Embryonic facial prominence (tissue), 1 donor: ENCODE measurements at regions not wholly inside any gene's neighbourhood (a gene's known extent, or its start where the extent isn't known, plus 50 kb on each side); places are given as distances from the start of the nearest gene placed in this dataset.
"Not testable (repeated sequence)": the region's sequence is repeated elsewhere in the genome, so short reads cannot be mapped to it uniquely, and the experiment has no call there.

Experiments used
- DNase-seq: peaks from one replicate; pipeline ENCODE4 v3.0.0-alpha.2; 2016; ENCODE audit errors: extremely low spot score

DNA sequence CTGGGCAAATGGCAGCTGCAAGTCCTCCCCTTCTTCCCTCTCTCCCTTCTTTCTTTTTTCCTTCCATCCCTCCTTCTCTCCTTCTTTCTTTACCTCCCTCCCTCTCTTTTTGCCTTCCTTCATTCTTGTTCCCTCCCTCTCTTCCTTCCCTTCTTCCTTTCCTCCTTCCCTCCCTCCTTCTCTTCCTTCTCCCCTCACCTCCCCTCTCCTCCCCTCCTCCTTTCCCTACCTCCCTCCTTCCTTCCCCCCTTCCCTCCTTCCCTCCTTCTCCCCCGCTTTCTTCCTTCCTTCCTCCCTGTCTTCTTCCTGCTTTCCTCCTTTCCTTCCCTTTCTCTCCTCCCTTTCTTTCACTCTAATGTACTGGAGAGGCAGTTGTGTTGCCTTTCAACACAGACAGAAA is 110.8 kb upstream of the SALL1 start:
- DNase-seq = no peak

GRCh38 chr16:51255349-51255972 is 104.4 kb upstream of the SALL1 start:
- DNase-seq = no peak

GRCh38 chr16:51254390-51254789 is 103.3 kb upstream of the SALL1 start:
- not testable (repeated sequence) for DNase-seq

DNA sequence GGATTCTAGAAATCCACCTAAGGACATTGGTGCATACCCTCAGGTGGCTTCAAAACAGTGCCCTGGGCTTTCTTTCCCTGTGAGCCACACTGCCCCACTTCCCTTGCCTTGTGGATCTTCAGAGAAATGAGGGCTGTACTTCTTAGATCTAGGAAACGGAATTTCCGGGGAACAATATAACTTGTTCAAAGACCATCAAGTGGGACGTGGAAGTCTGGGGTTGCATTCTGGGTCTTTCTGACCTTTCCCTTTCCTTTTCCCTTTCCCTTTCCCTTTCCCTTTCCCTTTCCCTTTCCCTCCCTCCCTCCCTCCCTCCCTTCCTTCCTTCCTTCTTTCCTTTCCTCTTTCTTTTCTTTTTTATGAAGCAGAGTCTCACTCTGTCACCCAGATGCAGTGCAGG is 97.1 kb upstream of the SALL1 start:
- DNase-seq = no peak

DNA sequence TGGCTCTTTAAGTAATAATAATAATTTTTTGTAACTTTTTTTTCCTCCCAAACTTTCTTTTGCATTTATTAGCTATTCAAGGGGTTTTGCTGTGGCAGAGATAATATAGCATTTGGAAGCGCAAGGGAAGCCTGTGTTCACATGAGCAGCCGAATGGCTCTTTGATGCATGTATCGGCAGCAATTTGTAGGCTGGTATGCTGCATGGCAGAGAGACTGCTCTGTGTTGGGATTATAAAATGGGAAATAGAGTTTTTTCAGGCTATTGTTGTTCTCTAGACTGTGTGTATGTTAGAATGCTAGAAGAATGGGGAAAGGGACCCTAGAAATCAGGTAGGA is 94.6 kb upstream of the SALL1 start:
- no peak for DNase-seq

GRCh38 chr16:51244887-51245657 is 94.0 kb upstream of the SALL1 start:
- DNase-seq = no peak

DNA sequence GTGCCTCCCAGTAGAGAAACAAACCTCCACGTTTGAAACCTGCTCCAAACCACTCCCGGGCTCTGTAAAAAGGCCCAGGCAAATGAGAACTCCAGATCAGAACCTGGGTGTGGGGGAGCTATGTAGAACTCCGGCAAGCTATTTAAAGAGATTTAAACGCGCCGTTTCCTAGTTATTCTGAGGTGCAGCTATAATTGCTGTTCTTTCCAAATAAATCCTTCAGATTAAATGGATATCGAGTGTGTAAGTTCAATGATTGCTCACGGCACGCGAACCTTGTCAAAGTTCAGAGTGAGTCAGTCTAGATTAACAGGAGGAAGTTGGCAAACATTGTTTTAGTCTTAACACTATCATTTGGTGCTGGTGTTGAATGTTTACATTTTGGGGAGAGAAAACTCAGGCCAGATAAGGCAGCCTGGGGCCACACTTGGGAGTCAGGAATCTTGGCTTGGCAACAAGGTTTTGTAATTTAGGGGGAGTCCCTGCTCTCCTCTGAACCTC is 92.9 kb upstream of the SALL1 start:
- DNase-seq = no peak

DNA sequence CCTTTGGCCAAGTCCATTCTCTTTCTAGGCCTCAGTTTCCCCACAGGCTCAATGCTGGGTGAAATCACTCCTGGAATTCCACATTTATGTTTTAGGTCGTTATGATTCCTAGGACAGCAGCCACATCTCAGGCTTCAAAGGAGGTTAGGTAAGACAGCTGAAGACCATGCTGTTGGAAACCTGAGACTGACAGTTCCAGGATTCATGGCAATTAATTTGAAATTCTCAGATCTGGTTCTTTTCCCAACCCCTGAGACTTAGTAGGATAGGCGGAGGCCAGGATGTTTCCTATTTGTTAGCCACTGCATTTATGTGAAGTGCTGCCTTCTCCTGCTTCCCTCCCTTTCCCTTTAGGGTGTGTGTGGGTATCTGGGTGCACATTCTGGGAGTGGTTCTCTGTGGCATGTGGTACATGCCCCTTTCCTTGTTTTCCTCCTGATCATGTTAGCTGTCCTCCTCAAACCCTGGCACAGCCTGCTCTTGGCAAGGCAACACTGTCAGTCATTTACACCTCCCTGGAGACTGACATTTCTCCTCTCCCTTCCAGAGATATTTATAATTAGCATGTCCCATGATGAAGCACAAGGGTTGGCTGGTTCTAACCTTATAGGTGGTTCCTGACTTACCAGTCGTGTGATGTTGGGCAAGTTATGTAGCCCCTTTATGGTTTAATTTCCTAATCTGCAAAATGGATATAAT is 91.4 kb upstream of the SALL1 start:
- DNase-seq = no peak

GRCh38 chr16:51239196-51239595 is 88.1 kb upstream of the SALL1 start:
- no peak for DNase-seq

GRCh38 chr16:51237861-51238378 is 86.8 kb upstream of the SALL1 start:
- DNase-seq = no peak

DNA sequence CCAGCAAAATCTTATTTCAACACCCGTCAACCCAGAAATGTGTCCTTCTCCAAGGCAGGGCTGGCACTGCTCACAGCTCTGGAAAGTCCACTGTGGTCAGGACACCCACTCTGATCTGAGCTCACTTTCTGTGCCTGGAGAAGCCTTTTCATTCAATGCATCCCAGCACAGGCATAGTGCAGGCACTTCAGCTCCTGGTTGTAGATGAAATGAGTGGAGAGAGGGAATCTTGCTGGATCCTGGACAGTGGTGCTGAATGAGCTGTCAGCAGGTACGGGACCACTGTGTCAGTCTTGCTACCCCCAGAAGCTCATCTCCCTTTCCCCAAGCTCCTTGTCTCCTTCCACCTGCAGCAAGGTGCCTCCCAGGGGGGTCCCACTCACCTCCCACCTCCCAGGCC is 86.1 kb upstream of the SALL1 start:
- DNase-seq = no peak

DNA sequence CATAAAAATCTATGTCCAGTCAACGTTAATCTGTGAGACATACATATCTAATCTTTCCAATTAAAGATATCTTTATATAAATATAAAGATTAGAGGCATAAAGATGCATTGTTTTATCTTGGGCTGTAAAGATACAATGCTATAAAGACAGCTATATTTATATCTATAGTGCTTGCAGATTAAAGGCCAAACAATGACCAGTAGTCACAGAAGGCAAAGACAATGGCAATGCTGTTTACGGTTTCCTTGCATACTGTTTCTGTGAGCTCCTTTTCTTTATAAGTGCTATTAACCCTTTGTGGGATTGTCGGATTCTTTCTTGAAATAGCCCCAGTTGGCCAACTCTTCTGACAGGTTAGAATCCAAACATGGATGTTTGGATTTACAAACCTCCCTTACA is 85.5 kb upstream of the SALL1 start:
- no peak for DNase-seq

DNA sequence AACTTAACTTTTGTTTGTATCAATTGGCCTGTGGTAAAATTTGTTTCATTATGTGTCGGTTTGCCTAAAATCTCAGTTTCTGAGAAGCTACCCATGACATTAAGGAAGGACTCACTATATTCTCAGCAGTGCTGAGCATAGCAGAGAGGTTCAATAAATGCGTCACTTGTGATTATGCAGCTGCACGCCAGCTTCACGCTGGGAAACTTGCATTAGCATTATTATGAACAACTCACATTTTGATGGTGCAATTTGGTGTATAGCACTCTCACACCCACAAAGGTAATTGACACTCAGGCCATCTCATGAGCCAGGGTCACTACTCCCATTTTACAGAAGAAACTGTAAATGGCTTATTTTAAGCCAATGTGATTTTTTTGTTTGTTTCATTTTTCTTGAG is 80.6 kb upstream of the SALL1 start:
- DNase-seq = no peak

- not testable (repeated sequence) for DNase-seq
Observed at GRCh38 chr16:51230035-51230434, 79.0 kb upstream of the SALL1 start.

DNA sequence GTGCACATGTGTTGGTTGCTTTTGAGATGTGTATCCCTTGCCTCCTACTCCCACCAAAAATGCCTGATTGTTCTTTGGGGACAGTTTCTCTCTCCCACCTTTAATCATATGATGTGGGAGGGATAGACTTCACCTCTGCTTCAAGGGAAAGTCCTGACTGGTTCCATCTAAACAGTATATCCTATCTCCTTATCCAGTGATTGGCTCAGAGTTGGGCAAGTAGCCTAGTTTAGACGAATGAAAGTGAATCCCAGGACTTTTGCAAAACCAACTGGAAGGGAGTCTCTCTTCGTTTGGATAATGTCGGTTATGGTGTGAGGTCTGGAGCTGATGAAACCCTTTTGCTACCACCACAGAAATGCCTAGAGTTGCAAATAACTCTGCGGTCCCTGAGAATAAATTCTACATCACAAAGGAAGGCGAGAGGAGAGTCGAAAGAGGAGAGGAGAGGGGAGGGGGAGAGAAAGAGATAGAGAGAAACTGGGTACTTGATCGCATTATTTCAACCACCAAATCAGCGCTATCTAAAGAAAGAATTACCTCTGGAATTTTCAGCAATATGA is 77.1 kb upstream of the SALL1 start:
- DNase-seq = no peak

- DNase-seq = no peak
Observed at GRCh38 chr16:51225878-51226277, 74.8 kb upstream of the SALL1 start.

DNA sequence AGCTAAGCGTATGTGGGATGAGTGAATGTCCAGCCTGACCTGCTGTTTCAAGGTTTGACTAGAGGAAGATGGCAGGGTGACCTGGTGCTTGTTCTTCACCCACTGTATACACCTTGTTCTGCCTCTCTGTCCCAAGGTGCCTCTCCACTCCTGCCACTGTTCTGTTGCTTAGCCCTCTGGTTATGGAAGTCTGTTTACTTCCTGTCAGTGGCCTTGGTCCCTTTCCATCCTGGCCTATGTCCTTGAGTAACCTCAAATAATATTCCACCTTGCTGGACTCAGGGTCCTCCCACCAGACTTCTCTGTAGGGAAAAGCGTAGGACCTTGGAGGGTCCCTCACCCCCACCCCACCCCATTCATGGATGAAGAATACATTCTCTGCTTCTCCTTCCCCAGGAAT is 73.2 kb upstream of the SALL1 start:
- no peak for DNase-seq

DNA sequence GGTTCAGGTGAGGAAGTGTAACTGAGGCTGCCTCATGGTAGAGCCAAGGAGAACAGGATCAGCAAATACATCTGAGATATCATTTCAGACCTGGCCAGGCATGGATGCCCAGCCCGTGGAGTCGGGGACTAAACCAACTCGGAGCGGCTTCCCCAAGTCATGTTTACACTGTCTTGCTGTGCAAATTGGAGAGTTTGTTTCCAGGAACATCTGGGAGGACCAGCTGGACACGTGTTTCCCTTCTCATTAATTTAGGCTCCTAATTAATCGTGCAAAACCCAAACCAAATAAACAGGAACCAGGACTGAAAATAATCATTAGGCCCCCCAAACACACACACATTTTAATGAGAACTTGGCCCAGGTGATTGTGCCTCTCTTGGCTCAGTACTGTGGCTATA is 70.9 kb upstream of the SALL1 start:
- no peak for DNase-seq

DNA sequence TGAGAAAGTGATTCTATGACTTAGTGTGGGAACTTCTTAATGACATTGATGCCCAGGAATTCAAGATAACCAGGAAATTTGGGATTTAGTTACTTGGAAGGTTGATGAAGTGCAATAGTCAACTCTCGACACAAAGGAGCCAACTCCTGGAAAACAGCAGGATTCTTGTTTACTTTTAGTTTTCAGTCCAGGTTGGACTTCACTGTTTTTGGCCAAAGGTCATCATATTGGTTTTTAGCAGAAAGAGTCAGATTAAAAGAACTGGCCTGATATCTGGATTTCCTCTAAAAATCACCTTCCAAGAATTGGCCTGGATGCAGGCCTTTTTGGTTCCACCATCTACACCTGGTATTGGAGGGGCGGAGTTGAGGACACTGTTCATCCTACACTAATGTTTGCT is 60.1 kb upstream of the SALL1 start:
- DNase-seq = no peak

DNA sequence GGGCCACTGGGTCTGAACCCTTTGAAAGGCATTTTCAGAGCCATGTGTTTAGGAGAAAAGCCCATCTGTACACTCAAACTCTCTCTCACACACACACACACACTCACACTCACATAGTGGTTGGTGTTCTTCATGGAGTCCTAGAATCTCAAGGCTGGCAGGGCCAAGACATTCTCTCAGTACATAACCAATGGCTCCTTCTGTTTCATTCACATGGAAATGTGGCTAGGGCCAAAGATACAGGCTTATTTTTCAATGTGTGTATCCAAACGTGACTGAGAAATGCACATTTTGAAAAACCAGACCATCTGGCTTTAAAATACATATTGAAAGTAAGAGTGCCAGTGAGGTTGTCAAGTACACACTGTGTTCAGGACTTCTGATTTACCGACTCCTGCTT is 59.0 kb upstream of the SALL1 start:
- no peak for DNase-seq

GRCh38 chr16:51201604-51202003 is 50.5 kb upstream of the SALL1 start:
- no peak for DNase-seq
